ENCODE measurements at regions not wholly inside any gene's neighbourhood (a gene's known extent, or its start where the extent isn't known, plus 50 kb on each side); places are given as distances from the start of the nearest gene placed in this dataset.

DNA sequence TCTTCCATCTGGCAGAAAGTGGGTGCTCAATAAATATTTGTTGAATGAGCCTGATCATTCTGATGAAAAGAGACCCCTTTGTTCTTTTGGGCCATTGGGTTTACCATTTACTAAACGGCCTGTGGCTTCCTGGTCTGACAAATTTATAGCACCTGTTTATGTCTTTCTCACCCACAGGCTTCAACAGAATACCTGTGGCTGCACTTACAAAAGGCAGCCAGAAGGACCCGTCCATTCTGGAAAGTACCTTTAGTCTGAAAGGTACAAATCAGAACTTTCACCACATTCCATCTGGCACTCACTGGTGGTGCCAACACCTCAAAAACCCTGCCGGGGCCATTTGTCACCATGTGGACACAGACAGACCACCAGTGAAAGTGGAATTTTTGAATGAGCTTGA is 167.5 kb downstream of the ETAA1 start:
- TF ChIP-seq, protein P1, sequence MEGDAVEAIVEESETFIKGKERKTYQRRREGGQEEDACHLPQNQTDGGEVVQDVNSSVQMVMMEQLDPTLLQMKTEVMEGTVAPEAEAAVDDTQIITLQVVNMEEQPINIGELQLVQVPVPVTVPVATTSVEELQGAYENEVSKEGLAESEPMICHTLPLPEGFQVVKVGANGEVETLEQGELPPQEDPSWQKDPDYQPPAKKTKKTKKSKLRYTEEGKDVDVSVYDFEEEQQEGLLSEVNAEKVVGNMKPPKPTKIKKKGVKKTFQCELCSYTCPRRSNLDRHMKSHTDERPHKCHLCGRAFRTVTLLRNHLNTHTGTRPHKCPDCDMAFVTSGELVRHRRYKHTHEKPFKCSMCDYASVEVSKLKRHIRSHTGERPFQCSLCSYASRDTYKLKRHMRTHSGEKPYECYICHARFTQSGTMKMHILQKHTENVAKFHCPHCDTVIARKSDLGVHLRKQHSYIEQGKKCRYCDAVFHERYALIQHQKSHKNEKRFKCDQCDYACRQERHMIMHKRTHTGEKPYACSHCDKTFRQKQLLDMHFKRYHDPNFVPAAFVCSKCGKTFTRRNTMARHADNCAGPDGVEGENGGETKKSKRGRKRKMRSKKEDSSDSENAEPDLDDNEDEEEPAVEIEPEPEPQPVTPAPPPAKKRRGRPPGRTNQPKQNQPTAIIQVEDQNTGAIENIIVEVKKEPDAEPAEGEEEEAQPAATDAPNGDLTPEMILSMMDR (IDR thresholded peaks at IDR 0.05): no peak
- TF ChIP-seq EP300 (IDR thresholded peaks at IDR 0.05) (no peak), POLR2A (IDR thresholded peaks at IDR 0.05; ENCODE audit: low read depth) (no peak), POLR2AphosphoS5 (IDR thresholded peaks at IDR 0.05) (no peak)
